Tongue (tissue), 1 donor: ENCODE measurements at regions not wholly inside any gene's neighbourhood (a gene's known extent, or its start where the extent isn't known, plus 50 kb on each side); places are given as distances from the start of the nearest gene placed in this dataset.

Experiments
- DNase-seq: peaks from one replicate; pipeline ENCODE4 v3.0.0-alpha.2; 2015

- no peak for DNase-seq
Measured at GRCh38 chr13:33372251-33372919, 86.8 kb upstream of the STARD13 start.

- no peak for DNase-seq
Measured at GRCh38 chr13:33373624-33374023, 88.1 kb upstream of the STARD13 start.

GRCh38 chr13:33375421-33375820 is 89.9 kb upstream of the STARD13 start:
- no peak for DNase-seq

GRCh38 chr13:33376212-33376611 is 90.7 kb upstream of the STARD13 start:
- no peak for DNase-seq

GRCh38 chr13:33377411-33377810 is 91.9 kb upstream of the STARD13 start:
- no peak for DNase-seq

GRCh38 chr13:33377825-33378224 is 92.3 kb upstream of the STARD13 start:
- DNase-seq, result no peak

GRCh38 chr13:33379608-33380007 is 94.1 kb upstream of the STARD13 start:
- DNase-seq, result no peak

GRCh38 chr13:33380487-33381079 is 95.0 kb upstream of the STARD13 start:
- DNase-seq, result no peak

- DNase-seq, result no peak
Measured at GRCh38 chr13:33381180-33381579, 95.6 kb upstream of the STARD13 start.

- DNase-seq, result no peak
Measured at GRCh38 chr13:33381906-33382305, 96.4 kb upstream of the STARD13 start.

- no peak for DNase-seq
Measured at GRCh38 chr13:33383724-33384577, 98.4 kb upstream of the STARD13 start.

- no peak for DNase-seq
Measured at GRCh38 chr13:33388286-33388998, 102.9 kb upstream of the STARD13 start.

- peak; percentile 16 for DNase-seq
Measured at GRCh38 chr13:33392794-33393405, 107.3 kb upstream of the STARD13 start.

- no peak for DNase-seq
Measured at GRCh38 chr13:33394294-33394932, 108.9 kb upstream of the STARD13 start.

- peak; percentile 82 for DNase-seq
Measured at GRCh38 chr13:33401238-33401637, 115.7 kb upstream of the STARD13 start.

- DNase-seq, result no peak
Measured at GRCh38 chr13:33402975-33403374, 117.4 kb upstream of the STARD13 start.

GRCh38 chr13:33403807-33404362 is 118.3 kb upstream of the STARD13 start:
- DNase-seq, result no peak

- DNase-seq, result no peak
Measured at GRCh38 chr13:33405371-33405770, 119.8 kb upstream of the STARD13 start.

- no peak for DNase-seq
Measured at GRCh38 chr13:33409673-33410510, 124.3 kb upstream of the STARD13 start.

GRCh38 chr13:33410619-33411018 is 125.1 kb upstream of the STARD13 start:
- DNase-seq, result no peak
